Erythroblast (primary cell): ENCODE measurements at regions not wholly inside any gene's neighbourhood (a gene's known extent, or its start where the extent isn't known, plus 50 kb on each side); places are given as distances from the start of the nearest gene placed in this dataset.

Experiments
- GATA1 ChIP-seq: IDR thresholded peaks from 2 replicates; pipeline ENCODE4 v1.6.1; 2011; ENCODE audit warnings: low read depth, mild to moderate bottlenecking, control low read depth, low read length, moderate library complexity
- POLR2A ChIP-seq: IDR thresholded peaks from 2 replicates; pipeline ENCODE4 v1.6.1; 2011; ENCODE audit warnings: mild to moderate bottlenecking, low read length

DNA sequence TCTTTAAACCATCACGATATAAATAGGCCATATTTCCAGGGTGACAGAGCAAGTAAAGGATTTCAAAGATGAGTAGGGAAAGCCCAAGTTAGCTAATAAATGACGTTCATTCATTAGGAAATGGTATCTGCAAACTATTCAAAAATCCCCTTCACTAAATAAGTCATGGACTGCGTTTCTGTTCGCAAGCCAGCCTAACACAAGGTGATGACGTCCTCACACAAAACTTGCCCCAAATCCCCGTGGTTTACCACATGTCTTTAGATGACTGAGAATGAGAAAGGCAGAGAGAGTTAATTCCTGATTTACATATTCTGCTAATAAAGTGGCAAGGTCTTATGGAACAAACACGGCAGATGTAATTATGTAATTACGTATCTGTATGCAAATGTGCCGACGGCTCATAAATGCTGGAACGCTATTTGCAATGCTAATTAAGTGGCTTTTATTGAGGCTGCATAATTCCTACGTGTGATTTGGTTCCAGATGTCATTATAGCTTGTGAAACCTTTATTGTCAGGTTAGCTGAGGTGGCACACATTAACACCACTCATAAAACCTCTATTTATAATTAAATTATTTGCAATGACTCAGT lies 437.7 kb upstream of the FRG1 start:
- TF ChIP-seq GATA1 (no peak), POLR2A (no peak)
